IMR-90 (cell line): ENCODE measurements at regions not wholly inside any gene's neighbourhood (a gene's known extent, or its start where the extent isn't known, plus 50 kb on each side); places are given as distances from the start of the nearest gene placed in this dataset.

Source experiments
- ATAC-seq: fragments of 200-7000 bp; cut with Tn5 transposase; 2 replicates; pipeline ENCODE4 v1.9.1; 2020; ENCODE audit warnings: low read depth, mild to moderate bottlenecking, moderate library complexity
- BruUV-seq: library from RNA; stranded (reverse); fragments of 400-500 nt; replicated peaks from 2 replicates; lab custom pipeline; 2021; lab: Mats Ljungman, UMichigan
- CTCF ChIA-PET: fragments of 300-600 bp; formaldehyde crosslinking; extraction: SDS; loops from one replicate; lab custom pipeline; 2021; ENCODE audit warnings: antibody characterized with exemption; lab: Yijun Ruan, JAX
- POLR2A ChIA-PET: fragments of 300-600 bp; sonication (Branson Sonifier 250); formaldehyde crosslinking; loops from one replicate; lab custom pipeline; 2022; ENCODE audit warnings: antibody characterized with exemption; ENCODE audit not compliant: unreplicated experiment; lab: Charles Lee
- DNase-seq: peaks from one replicate; pipeline ENCODE4 v3.0.0; 2013
- H2AFZ ChIP-seq: replicated peaks from 2 replicates; pipeline ENCODE3; 2013; ENCODE audit warnings: low read length, mild to moderate bottlenecking; ENCODE audit not compliant: poor library complexity
- H2AK5ac ChIP-seq: 2 replicates; pipeline ENCODE4 v1.6.1; 2013; ENCODE audit warnings: low read depth, low read length, inconsistent platforms
- H2AK9ac ChIP-seq: replicated peaks from 2 replicates; pipeline ENCODE3; 2013; ENCODE audit warnings: mild to moderate bottlenecking, low read depth, low read length, moderate library complexity; ENCODE audit not compliant: poor library complexity
- H2BK120ac ChIP-seq: 2 replicates; pipeline ENCODE4 v1.6.1; 2013; ENCODE audit warnings: low read depth, low read length, inconsistent platforms
- H2BK15ac ChIP-seq: 3 replicates; pipeline ENCODE4 v1.6.1; 2013; ENCODE audit warnings: low read depth, low read length, inconsistent platforms
- H2BK20ac ChIP-seq: 2 replicates; pipeline ENCODE4 v1.6.1; 2013; ENCODE audit warnings: low read depth, mild to moderate bottlenecking, inconsistent platforms, low read length, moderate library complexity
- H2BK5ac ChIP-seq: 2 replicates; pipeline ENCODE4 v1.6.1; 2013; ENCODE audit warnings: mild to moderate bottlenecking, low read depth, low read length, inconsistent platforms; ENCODE audit not compliant: poor library complexity, severe bottlenecking
- H3K14ac ChIP-seq: replicated peaks from 2 replicates; pipeline ENCODE4 v1.6.1; 2013; ENCODE audit warnings: low read depth, low read length, inconsistent platforms
- H3K18ac ChIP-seq: 2 replicates; pipeline ENCODE4 v1.6.1; 2013; ENCODE audit warnings: low read depth, low read length, control low read depth
- H3K23ac ChIP-seq: 2 replicates; pipeline ENCODE4 v1.6.1; 2013; ENCODE audit warnings: low read depth, low read length, inconsistent platforms
- H3K27ac ChIP-seq: 2 replicates; pipeline ENCODE4 v1.5.1; 2013; ENCODE audit warnings: mild to moderate bottlenecking, control low read depth, low read length; ENCODE audit not compliant: insufficient read depth
- H3K27me3 ChIP-seq: 2 replicates; pipeline ENCODE4 v1.6.1; 2013; ENCODE audit warnings: low read length; ENCODE audit not compliant: control insufficient read depth, insufficient read depth
- H3K36me3 ChIP-seq: 2 replicates; pipeline ENCODE4 v1.6.1; 2013; ENCODE audit warnings: low read length, mixed read lengths; ENCODE audit not compliant: control insufficient read depth, insufficient read depth
- H3K4ac ChIP-seq: 2 replicates; pipeline ENCODE4 v1.6.1; 2013; ENCODE audit warnings: low read depth, low read length, inconsistent platforms
- H3K4me1 ChIP-seq: 2 replicates; pipeline ENCODE4 v1.6.1; 2013; ENCODE audit warnings: low read length, mixed read lengths; ENCODE audit not compliant: control insufficient read depth, insufficient read depth
- H3K4me2 ChIP-seq: 2 replicates; pipeline ENCODE4 v1.6.1; 2013; ENCODE audit warnings: low read depth, mild to moderate bottlenecking, control low read depth, low read length, moderate library complexity
- H3K4me3 ChIP-seq: 2 replicates; pipeline ENCODE4 v1.5.1; 2013; ENCODE audit warnings: low read depth, mild to moderate bottlenecking, control low read depth, low read length, moderate library complexity; ENCODE audit not compliant: insufficient read depth
- H3K56ac ChIP-seq: 2 replicates; pipeline ENCODE4 v1.6.1; 2013; ENCODE audit warnings: low read length, inconsistent platforms; ENCODE audit not compliant: insufficient read depth; ENCODE audit errors: extremely low read depth
- H3K79me1 ChIP-seq, 2 experiments: 2 replicates each; pipeline ENCODE4 v1.6.1; 2013; ENCODE audit warnings: low read length in 2 of 2, inconsistent platforms in 1 of 2, low read depth in 1 of 2
- H3K9ac ChIP-seq: 2 replicates; pipeline ENCODE4 v1.6.1; 2013; ENCODE audit warnings: low read depth, low read length, control low read depth
- H3K9me1 ChIP-seq: 2 replicates; pipeline ENCODE4 v1.6.1; 2013; ENCODE audit warnings: low read length, inconsistent platforms; ENCODE audit not compliant: insufficient read depth
- H3K9me3 ChIP-seq: 2 replicates; pipeline ENCODE4 v1.6.1; 2013; ENCODE audit warnings: low read length; ENCODE audit not compliant: control insufficient read depth, insufficient read depth
- H4K20me1 ChIP-seq: 2 replicates; pipeline ENCODE4 v1.6.1; 2013; ENCODE audit warnings: low read length, inconsistent platforms; ENCODE audit not compliant: insufficient read depth
- H4K5ac ChIP-seq: 2 replicates; pipeline ENCODE4 v1.6.1; 2013; ENCODE audit warnings: mild to moderate bottlenecking, low read depth, low read length, control low read depth
- H4K8ac ChIP-seq, 2 experiments: 2 replicates each; pipeline ENCODE4 v1.6.1; 2013; ENCODE audit warnings: low read depth in 2 of 2, low read length in 2 of 2, control low read depth in 1 of 2, inconsistent platforms in 1 of 2
- H4K91ac ChIP-seq: 2 replicates; pipeline ENCODE4 v1.6.1; 2013; ENCODE audit warnings: low read depth, low read length, inconsistent platforms; ENCODE audit not compliant: insufficient read depth
- MAZ ChIP-seq: IDR thresholded peaks from 2 replicates; pipeline ENCODE4 v1.6.1; 2012; ENCODE audit warnings: low read depth, mild to moderate bottlenecking, low read length, improper control_type of control experiment, moderate library complexity, borderline replicate concordance
- WGBS, 2 experiments: methylation state at CpG; one replicate each; pipeline versions ENCODE4 v1.1.5 to v1.1.7; 2013; ENCODE audit warnings: missing lambda C conversion rate in 2 of 2; ENCODE audit not compliant: insufficient read length in 1 of 2; ENCODE audit errors: extremely low coverage in 2 of 2; 5-methylcytosine and 5-hydroxymethylcytosine counted together
- dilution Hi-C: fragments of 300-500 bp; cut with HindIII; formaldehyde crosslinking; loops from one replicate; pipeline ENCODE4 v1.14.3; 2018; ENCODE audit warnings: low sequenced_read_pairs; ENCODE audit not compliant: unreplicated experiment
- in situ Hi-C: fragments of 300-500 bp; cut with MboI; formaldehyde crosslinking; loops from 3 replicates; pipeline ENCODE4 v1.14.3; 2019; ENCODE audit warnings: low sequenced_read_pairs, inconsistent platforms, mixed read lengths
- intact Hi-C: fragments of 100-400 bp; cut with micrococcal nuclease; formaldehyde crosslinking; loops from 2 replicates; pipeline ENCODE4 v1.10.0; 2022

DNA sequence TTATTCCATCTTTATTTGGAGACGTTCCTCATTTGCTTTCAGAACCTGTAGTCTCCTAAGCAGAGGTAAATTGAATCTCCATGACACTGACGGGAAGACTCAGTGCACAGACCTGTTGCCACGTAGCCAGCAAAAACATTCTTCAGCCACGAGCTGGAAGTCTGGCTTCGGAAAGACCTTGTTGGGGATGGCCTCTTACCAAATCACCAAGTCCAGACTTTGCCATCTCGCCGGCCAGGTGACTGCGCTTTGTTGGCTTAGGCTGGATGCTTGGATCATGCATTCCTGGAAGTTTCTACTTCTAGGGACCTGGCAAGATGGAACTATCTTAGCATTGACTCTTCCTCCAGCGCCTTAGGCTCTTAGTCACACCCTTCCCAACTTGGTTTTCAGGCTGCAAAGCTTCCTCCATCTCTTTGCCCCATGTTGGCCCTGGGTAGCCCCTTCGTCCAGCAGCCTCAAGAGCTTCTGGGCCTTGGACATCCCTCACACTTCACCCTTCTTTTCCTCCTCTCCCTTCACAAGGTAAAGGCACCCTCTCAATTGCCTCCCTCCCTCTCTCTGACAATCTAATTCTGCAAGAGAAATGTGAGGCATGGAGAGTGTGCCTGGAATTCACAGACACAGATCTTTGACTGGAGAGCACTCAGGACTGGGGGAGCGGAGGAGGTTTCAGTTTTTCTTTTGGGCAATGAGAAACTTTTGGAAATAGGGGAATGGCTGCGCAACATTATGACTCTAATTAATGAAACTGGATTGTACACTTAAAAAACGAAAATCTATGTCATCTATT lies 451.9 kb upstream of the MKI67 start:
- no peak overlapping the region for H3K23ac ChIP-seq
- no peak overlapping the region for H2AK5ac ChIP-seq
- H3K18ac ChIP-seq: no peak overlapping the region
- no peak overlapping the region for H4K91ac ChIP-seq
- H3K9ac ChIP-seq: no peak overlapping the region
- DNase-seq (no peak), ATAC-seq (no peak)
- H3K27ac ChIP-seq: no peak overlapping the region
- H4K5ac ChIP-seq: no peak overlapping the region
- no peaks in the 10 kb centered on the region for H4K20me1 ChIP-seq
- in situ Hi-C loops (no loop called here), intact Hi-C loops (no loop called here), dilution Hi-C loops (no loop called here)
- no peak overlapping the region for H2BK15ac ChIP-seq
- POLR2A ChIA-PET: no interaction called here
- no peak overlapping the region for H3K56ac ChIP-seq
- H3K4me3 ChIP-seq: no peak overlapping the region
- H3K4ac ChIP-seq: no peak overlapping the region
- H3K27me3 ChIP-seq: no peaks in the 10 kb centered on the region
- no peak overlapping the region for H2BK20ac ChIP-seq
- H3K14ac ChIP-seq: no peak overlapping the region
- peak overlapping the region; percentile 70 for H2AK9ac ChIP-seq
- no peaks in the 10 kb centered on the region for H3K4me1 ChIP-seq
- H2BK120ac ChIP-seq: no peak overlapping the region
- CTCF ChIA-PET: no interaction called here
- H3K9me3 ChIP-seq: peaks cover 32% of the 10 kb centered on the region
- no peak overlapping the region for H3K4me2 ChIP-seq
- no peak overlapping the region for H2BK5ac ChIP-seq
- BruUV-seq: no TSS peak
- WGBS, 2 experiments: 17% methylated on average over 1 of the region's 13 CpGs; no CpG with 5 or more reads in 1 of the 2 experiments
- H3K36me3 ChIP-seq: no peaks in the 10 kb centered on the region
- H2AFZ ChIP-seq: no peak overlapping the region
- H3K9me1 ChIP-seq: no peaks in the 10 kb centered on the region
- TF ChIP-seq MAZ: no peak
- no peaks in the 10 kb centered on the region for H3K79me1 ChIP-seq
- H4K8ac ChIP-seq: no peak overlapping the region
